Lower lobe of right lung (tissue), 2 donors: ENCODE measurements at regions not wholly inside any gene's neighbourhood (a gene's known extent, or its start where the extent isn't known, plus 50 kb on each side); places are given as distances from the start of the nearest gene placed in this dataset.

Experiments
- ATAC-seq, 2 donors: fragments of 200-7000 bp; cut with Tn5 transposase; one replicate each; pipeline ENCODE4 v1.9.1; 2020 to 2022; ENCODE audit warnings: mild to moderate bottlenecking in 2 of 2, moderate library complexity in 2 of 2
- DNase-seq: peaks from one replicate; pipeline ENCODE4 v3.0.0-alpha.2; 2020
- H3K27ac ChIP-seq: fragments of 200-600 bp; one replicate; pipeline ENCODE4 v1.8.0; 2022
- H3K27me3 ChIP-seq: fragments of 200-600 bp; one replicate; pipeline ENCODE4 v1.8.0; 2022; ENCODE audit warnings: low read depth
- H3K36me3 ChIP-seq: fragments of 200-600 bp; one replicate; pipeline ENCODE4 v1.8.0; 2022; ENCODE audit warnings: mild to moderate bottlenecking
- H3K4me1 ChIP-seq: fragments of 200-600 bp; one replicate; pipeline ENCODE4 v1.8.0; 2022
- H3K4me3 ChIP-seq: fragments of 200-600 bp; one replicate; pipeline ENCODE4 v1.8.0; 2022; ENCODE audit warnings: mild to moderate bottlenecking
- H3K9me3 ChIP-seq: fragments of 200-600 bp; one replicate; pipeline ENCODE4 v1.8.0; 2022
- intact Hi-C: fragments of 100-400 bp; cut with DNase I; formaldehyde crosslinking; loops from one replicate; pipeline ENCODE4 v1.11.0; 2022
- TF ChIP-seq, protein P1 (sequence below): fragments of 200-600 bp; IDR thresholded peaks from one replicate; pipeline ENCODE4 v1.8.0; 2022; ENCODE audit warnings: antibody characterized with exemption, mild to moderate bottlenecking
- donor health status: DM: no; HTN: yes; CAD: no; lungs with severe emphysema.

DNA sequence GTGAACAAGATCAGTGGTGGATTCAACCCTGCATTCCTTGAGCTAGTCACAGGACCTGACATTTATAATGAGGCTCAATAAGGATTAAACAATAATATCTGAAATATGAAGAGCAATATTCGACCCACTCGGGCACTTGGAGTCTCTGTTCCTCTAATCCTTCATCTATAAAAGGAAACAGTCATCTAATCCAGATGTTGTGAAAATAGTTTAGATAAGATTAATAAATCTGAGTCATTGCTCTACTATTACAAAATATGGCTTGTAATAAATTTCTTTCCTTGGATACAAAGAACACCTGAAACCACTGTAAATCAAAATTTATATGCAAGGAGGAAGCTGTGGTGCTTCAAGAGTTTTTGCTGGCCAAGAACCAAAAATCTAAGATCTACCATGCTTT, 846.9 kb upstream of the ACVR2A start:
- intact Hi-C loops: no loop called here
- Histone ChIP-seq H3K27ac (no peak overlapping the region), H3K4me1 (no peaks in the 10 kb centered on the region), H3K4me3 (no peak overlapping the region), H3K36me3 (no peaks in the 10 kb centered on the region), H3K9me3 (no peaks in the 10 kb centered on the region), H3K27me3 (no peaks in the 10 kb centered on the region)
- DNase-seq (no peak), ATAC-seq (no peak)
- TF ChIP-seq, protein P1, sequence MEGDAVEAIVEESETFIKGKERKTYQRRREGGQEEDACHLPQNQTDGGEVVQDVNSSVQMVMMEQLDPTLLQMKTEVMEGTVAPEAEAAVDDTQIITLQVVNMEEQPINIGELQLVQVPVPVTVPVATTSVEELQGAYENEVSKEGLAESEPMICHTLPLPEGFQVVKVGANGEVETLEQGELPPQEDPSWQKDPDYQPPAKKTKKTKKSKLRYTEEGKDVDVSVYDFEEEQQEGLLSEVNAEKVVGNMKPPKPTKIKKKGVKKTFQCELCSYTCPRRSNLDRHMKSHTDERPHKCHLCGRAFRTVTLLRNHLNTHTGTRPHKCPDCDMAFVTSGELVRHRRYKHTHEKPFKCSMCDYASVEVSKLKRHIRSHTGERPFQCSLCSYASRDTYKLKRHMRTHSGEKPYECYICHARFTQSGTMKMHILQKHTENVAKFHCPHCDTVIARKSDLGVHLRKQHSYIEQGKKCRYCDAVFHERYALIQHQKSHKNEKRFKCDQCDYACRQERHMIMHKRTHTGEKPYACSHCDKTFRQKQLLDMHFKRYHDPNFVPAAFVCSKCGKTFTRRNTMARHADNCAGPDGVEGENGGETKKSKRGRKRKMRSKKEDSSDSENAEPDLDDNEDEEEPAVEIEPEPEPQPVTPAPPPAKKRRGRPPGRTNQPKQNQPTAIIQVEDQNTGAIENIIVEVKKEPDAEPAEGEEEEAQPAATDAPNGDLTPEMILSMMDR: no peak

DNA sequence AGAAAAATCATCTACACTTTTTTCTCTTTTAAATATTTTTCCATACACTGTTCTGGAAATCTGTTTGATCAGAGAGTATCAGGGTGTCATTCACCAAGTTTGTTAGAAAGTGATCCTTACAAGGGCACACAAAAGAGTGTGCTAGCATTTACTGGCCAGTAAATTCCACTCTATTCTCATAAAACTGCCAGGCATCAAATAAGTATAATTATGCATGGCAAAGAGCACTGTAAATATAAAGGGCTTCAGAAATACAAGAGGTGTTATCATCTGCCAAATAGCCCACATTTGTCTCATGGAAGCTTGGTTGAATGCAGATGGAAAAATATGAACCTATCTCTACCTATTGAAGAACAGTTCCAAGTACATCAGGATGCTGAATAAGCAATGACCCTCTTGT, 847.3 kb upstream of the ACVR2A start:
- H3K36me3 ChIP-seq: no peaks in the 10 kb centered on the region
- DNase-seq (no peak), ATAC-seq (no peak)
- no peak overlapping the region for H3K27ac ChIP-seq
- H3K4me3 ChIP-seq: no peak overlapping the region
- TF ChIP-seq, protein P1: no peak
- H3K4me1 ChIP-seq: no peaks in the 10 kb centered on the region
- H3K27me3 ChIP-seq: no peaks in the 10 kb centered on the region
- no peaks in the 10 kb centered on the region for H3K9me3 ChIP-seq
- intact Hi-C loops: no loop called here

DNA sequence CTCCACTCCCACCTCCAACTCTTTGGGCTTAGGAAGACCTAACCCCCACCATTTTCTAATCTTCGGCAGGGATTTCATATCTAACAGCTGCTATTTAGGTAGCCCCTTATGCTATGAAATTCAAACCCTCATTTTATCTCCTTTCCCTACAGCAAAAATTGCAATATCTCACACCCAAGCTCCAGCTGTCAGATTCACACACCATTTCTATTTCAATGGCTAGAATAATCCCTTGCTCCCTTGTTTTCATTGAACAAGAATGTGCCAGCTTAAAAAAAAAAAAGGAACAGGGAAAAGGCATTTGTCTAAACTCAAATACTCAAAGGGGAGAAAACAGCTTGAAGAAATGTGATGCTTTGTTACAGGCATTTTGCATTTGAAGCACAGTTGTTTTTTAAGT, 850.6 kb upstream of the ACVR2A start:
- Histone ChIP-seq H3K27me3 (no peaks in the 10 kb centered on the region), H3K36me3 (no peaks in the 10 kb centered on the region), H3K9me3 (no peaks in the 10 kb centered on the region), H3K27ac (no peak overlapping the region), H3K4me3 (no peak overlapping the region), H3K4me1 (no peaks in the 10 kb centered on the region)
- intact Hi-C loops: no loop called here
- ATAC-seq (no peak), DNase-seq (no peak)
- TF ChIP-seq, protein P1: no peak

DNA sequence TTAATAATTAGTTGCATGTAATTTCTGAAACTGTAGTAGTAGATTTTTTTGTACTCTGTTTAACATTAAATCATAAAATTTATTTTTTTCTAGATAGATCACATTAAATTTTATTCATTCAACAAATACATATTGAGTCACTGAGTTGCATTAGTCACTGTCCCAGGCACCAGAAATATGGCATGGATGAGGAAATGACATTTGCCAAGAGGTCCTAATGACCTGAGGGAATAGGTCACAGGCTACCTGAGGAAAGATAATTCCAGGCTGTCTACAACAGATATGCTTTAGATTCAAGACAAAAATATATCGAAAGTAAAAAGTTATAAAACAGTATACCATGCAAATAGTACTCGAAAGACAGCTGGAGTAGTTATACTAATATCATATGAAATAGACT, 852.4 kb upstream of the ACVR2A start:
- no peaks in the 10 kb centered on the region for H3K36me3 ChIP-seq
- ATAC-seq: no peak
- H3K27me3 ChIP-seq: no peaks in the 10 kb centered on the region
- no peak overlapping the region for H3K27ac ChIP-seq
- DNase-seq: no peak
- no peaks in the 10 kb centered on the region for H3K4me1 ChIP-seq
- H3K4me3 ChIP-seq: no peak overlapping the region
- TF ChIP-seq, protein P1: no peak
- intact Hi-C loops: no loop called here
- H3K9me3 ChIP-seq: no peaks in the 10 kb centered on the region

DNA sequence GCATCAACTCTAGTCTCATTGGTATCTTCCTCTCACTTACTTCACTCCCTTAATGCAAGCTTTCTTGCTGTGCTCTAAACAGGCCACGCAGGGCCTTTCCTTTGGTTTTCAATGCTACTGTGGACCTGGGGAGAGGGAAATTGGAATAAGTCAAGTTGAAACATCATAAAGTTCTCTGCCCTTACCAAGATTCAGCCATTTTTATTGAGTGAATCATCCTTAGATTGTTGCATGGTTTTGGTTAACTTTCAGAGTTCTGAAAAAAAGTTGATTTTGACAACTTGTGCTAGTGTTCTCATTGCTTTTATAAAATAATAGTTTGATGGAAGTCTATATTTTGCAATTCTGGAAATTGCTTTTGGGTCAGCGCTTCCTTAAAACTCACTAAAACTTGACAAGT, 852.8 kb upstream of the ACVR2A start:
- intact Hi-C loops: no loop called here
- Histone ChIP-seq H3K9me3 (no peaks in the 10 kb centered on the region), H3K27ac (no peak overlapping the region), H3K4me3 (no peak overlapping the region), H3K27me3 (no peaks in the 10 kb centered on the region), H3K4me1 (no peaks in the 10 kb centered on the region), H3K36me3 (no peaks in the 10 kb centered on the region)
- DNase-seq (no peak), ATAC-seq (no peak)
- TF ChIP-seq, protein P1: no peak
